ENCODE measurements at regions not wholly inside any gene's neighbourhood (a gene's known extent, or its start where the extent isn't known, plus 50 kb on each side); places are given as distances from the start of the nearest gene placed in this dataset.

GRCh38 chr4:128591482-128591881 lies 218.0 kb upstream of the JADE1 start:
- TF ChIP-seq CTCF (IDR thresholded peaks at IDR 0.05) = no peak
- Histone ChIP-seq H3K9ac (no peak overlapping the region), H3K4me1 (no peaks in the 10 kb centered on the region)

GRCh38 chr4:128590773-128591172 lies 218.7 kb upstream of the JADE1 start:
- Histone ChIP-seq H3K36me3 (ENCODE audit: control insufficient read depth, insufficient read depth, low read length) (no peaks in the 10 kb centered on the region), H2AFZ (no peak overlapping the region), H3K27ac (no peak overlapping the region), H3K4me2 (ENCODE audit: low read length) (peak overlapping the region; percentile 5), H3K9ac (no peak overlapping the region), H3K4me1 (no peaks in the 10 kb centered on the region), H3K4me3 (ENCODE audit: low read depth, low read length) (peak overlapping the region; percentile 41), H3K27me3 (ENCODE audit: control insufficient read depth, insufficient read depth, low read length) (no peaks in the 10 kb centered on the region), H3K79me2 (no peaks in the 10 kb centered on the region), H3K9me3 (ENCODE audit: control insufficient read depth, low read length) (no peaks in the 10 kb centered on the region)
- no peak for TF ChIP-seq CTCF (IDR thresholded peaks at IDR 0.05)

More at GRCh38 chr4:128591482-128591881, 218.0 kb upstream of the JADE1 start:
- no peaks in the 10 kb centered on the region for H3K79me2 ChIP-seq
- no peak overlapping the region for H3K4me2 ChIP-seq (ENCODE audit: low read length)
- no peak overlapping the region for H3K27ac ChIP-seq
- no peaks in the 10 kb centered on the region for H3K9me3 ChIP-seq (ENCODE audit: control insufficient read depth, low read length)
- H3K4me3 ChIP-seq (ENCODE audit: low read depth, low read length) = no peak overlapping the region
- no peaks in the 10 kb centered on the region for H3K27me3 ChIP-seq (ENCODE audit: control insufficient read depth, insufficient read depth, low read length)
- H2AFZ ChIP-seq = no peak overlapping the region
- no peaks in the 10 kb centered on the region for H3K36me3 ChIP-seq (ENCODE audit: control insufficient read depth, insufficient read depth, low read length)

GRCh38 chr4:128590034-128590740 lies 219.3 kb upstream of the JADE1 start:
- H2AFZ ChIP-seq = no peak overlapping the region
- H3K4me3 ChIP-seq (ENCODE audit: low read depth, low read length) = peak overlapping the region; percentile 41
- no peak for TF ChIP-seq CTCF (IDR thresholded peaks at IDR 0.05)
- no peak overlapping the region for H3K9ac ChIP-seq
- peak overlapping the region; percentile 5 for H3K4me2 ChIP-seq (ENCODE audit: low read length)
- no peaks in the 10 kb centered on the region for H3K9me3 ChIP-seq (ENCODE audit: control insufficient read depth, low read length)
- no peaks in the 10 kb centered on the region for H3K27me3 ChIP-seq (ENCODE audit: control insufficient read depth, insufficient read depth, low read length)
- no peaks in the 10 kb centered on the region for H3K36me3 ChIP-seq (ENCODE audit: control insufficient read depth, insufficient read depth, low read length)
- H3K4me1 ChIP-seq = no peaks in the 10 kb centered on the region
- no peak overlapping the region for H3K27ac ChIP-seq
- H3K79me2 ChIP-seq = no peaks in the 10 kb centered on the region

DNA sequence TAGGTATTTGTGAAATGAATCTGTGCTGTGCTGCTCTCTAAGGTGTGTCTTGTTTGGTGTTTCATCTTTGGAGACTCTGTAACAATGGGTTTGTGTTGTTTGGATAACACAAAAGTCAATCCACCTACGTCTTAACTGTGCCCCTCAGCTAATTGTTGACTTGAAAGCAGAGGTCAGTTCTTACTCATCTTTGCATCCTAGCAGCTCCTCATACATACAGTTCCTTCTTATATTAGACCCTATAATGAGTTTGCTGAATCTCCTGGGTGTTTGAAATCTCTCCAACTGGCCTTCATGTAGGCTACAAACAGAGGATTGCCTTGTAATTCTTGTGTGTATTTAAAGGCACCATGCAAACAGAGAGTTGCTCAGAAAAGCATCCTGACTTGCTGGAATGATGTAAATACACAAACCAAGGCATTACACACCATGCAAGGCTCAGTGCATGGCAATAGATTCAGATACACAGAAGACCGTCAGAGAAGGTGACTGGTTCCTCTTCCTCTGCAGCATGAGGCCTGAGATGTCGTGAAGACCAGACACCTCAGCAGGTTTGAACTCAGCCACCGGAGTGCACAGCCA lies 220.0 kb upstream of the JADE1 start:
- Histone ChIP-seq H3K9me3 (ENCODE audit: control insufficient read depth, low read length) (no peaks in the 10 kb centered on the region), H3K27me3 (ENCODE audit: control insufficient read depth, insufficient read depth, low read length) (no peaks in the 10 kb centered on the region), H3K9ac (no peak overlapping the region), H3K36me3 (ENCODE audit: control insufficient read depth, insufficient read depth, low read length) (no peaks in the 10 kb centered on the region), H3K4me2 (ENCODE audit: low read length) (no peak overlapping the region), H2AFZ (no peak overlapping the region), H3K27ac (no peak overlapping the region), H3K79me2 (no peaks in the 10 kb centered on the region), H3K4me3 (ENCODE audit: low read depth, low read length) (no peak overlapping the region), H3K4me1 (no peaks in the 10 kb centered on the region)
- TF ChIP-seq CTCF (IDR thresholded peaks at IDR 0.05) = no peak

- Histone ChIP-seq H3K27ac (no peak overlapping the region), H3K4me2 (ENCODE audit: low read length) (no peak overlapping the region), H3K27me3 (ENCODE audit: control insufficient read depth, insufficient read depth, low read length) (no peaks in the 10 kb centered on the region), H3K9ac (no peak overlapping the region), H3K4me1 (no peaks in the 10 kb centered on the region), H3K36me3 (ENCODE audit: control insufficient read depth, insufficient read depth, low read length) (no peaks in the 10 kb centered on the region), H3K9me3 (ENCODE audit: control insufficient read depth, low read length) (no peaks in the 10 kb centered on the region), H3K79me2 (no peaks in the 10 kb centered on the region), H2AFZ (no peak overlapping the region), H3K4me3 (ENCODE audit: low read depth, low read length) (no peak overlapping the region)
- no peak for TF ChIP-seq CTCF (IDR thresholded peaks at IDR 0.05)
Observed at GRCh38 chr4:128587382-128587781, 222.1 kb upstream of the JADE1 start.

All from parathyroid adenoma (tissue), 2 donors.